ENCODE measurements at regions not wholly inside any gene's neighbourhood (a gene's known extent, or its start where the extent isn't known, plus 50 kb on each side); places are given as distances from the start of the nearest gene placed in this dataset.

DNA sequence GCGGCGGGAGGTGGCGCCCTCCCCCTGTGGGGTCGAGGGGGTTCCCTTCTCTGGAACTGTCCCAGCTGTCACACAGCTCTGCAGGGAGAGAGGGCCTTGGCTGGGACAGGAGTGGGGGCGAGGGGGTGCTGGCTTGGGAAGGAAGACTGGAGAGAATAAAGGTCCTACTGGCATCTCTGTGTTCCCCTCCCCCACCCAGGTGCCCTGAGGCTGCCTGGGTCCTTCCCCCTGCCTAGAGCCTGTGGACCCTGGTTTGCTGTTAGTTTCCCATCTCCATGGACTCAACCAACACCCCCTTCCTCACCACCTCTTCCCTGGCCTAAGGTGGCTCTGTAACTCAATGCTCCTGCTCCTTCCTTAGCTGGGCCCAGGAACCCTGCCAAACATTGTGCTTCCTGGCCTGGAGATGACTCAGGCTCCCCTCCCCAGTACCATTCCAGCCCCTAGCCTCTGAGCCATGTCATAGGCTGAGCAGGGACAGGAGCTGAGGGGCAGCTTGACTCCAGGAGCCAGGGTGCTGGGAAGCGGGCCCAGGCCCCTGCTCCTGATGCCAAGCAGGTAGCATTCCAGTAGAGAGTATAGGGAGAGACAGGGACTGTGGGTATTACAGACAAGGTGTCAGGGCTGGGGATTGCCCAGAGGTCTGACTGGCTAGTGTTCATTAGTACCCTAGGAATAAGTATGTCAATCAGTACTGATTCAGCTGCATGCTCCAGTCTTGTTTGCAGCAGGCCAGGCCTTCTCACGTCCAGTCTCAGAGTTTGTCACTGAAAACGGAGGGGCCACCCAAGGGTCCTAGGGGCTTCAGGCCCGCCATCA is 100.7 kb downstream of the EFNB1 start:
- H3K36me3 Mint-ChIP-seq (ENCODE audit: low read depth), result no peaks in the 10 kb centered on the region
- H3K4me3 Mint-ChIP-seq, result no peak overlapping the region

DNA sequence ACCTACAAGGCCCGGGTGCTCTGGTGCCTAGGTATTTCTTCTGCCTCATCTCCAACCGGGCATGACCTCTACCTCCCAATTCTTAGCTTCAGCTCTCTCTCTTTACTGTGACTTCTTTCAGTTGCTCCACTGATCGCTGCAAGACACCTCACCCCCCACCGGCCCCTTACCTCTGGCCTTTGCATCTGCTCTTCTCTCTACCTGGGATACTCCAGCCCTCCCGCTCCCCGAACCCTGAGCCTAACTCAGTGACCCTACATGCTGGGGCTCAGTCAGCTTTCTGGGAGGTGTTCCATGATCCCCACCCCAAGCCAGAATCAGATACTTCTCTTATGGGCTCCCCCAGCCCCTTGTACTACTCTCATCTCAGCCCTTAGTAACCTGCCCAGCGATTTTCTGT is 99.6 kb downstream of the EFNB1 start:
- Mint-ChIP-seq H3K4me1 (peaks cover 23% of the 10 kb centered on the region), H3K9me3 (no peaks in the 10 kb centered on the region), H3K36me3 (ENCODE audit: low read depth) (no peaks in the 10 kb centered on the region), H3K27me3 (ENCODE audit: low read depth) (no peaks in the 10 kb centered on the region), H3K4me3 (no peak overlapping the region), H3K27ac (ENCODE audit: unreplicated experiment) (no peak overlapping the region)
- TF ChIP-seq, protein P1, sequence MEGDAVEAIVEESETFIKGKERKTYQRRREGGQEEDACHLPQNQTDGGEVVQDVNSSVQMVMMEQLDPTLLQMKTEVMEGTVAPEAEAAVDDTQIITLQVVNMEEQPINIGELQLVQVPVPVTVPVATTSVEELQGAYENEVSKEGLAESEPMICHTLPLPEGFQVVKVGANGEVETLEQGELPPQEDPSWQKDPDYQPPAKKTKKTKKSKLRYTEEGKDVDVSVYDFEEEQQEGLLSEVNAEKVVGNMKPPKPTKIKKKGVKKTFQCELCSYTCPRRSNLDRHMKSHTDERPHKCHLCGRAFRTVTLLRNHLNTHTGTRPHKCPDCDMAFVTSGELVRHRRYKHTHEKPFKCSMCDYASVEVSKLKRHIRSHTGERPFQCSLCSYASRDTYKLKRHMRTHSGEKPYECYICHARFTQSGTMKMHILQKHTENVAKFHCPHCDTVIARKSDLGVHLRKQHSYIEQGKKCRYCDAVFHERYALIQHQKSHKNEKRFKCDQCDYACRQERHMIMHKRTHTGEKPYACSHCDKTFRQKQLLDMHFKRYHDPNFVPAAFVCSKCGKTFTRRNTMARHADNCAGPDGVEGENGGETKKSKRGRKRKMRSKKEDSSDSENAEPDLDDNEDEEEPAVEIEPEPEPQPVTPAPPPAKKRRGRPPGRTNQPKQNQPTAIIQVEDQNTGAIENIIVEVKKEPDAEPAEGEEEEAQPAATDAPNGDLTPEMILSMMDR (conservative IDR thresholded peaks at IDR 0.05), result no peak
- DNase-seq (ENCODE audit: low read depth, low spot score), result no peak

More for the DNA sequence above, 100.7 kb downstream of the EFNB1 start:
- TF ChIP-seq, protein P1 (conservative IDR thresholded peaks at IDR 0.05), result no peak
- H3K4me1 Mint-ChIP-seq, result peaks cover 23% of the 10 kb centered on the region
- no peak for DNase-seq (ENCODE audit: low read depth, low spot score)
- H3K27ac Mint-ChIP-seq (ENCODE audit: unreplicated experiment), result no peak overlapping the region
- no peaks in the 10 kb centered on the region for H3K9me3 Mint-ChIP-seq
- no peaks in the 10 kb centered on the region for H3K27me3 Mint-ChIP-seq (ENCODE audit: low read depth)

DNA sequence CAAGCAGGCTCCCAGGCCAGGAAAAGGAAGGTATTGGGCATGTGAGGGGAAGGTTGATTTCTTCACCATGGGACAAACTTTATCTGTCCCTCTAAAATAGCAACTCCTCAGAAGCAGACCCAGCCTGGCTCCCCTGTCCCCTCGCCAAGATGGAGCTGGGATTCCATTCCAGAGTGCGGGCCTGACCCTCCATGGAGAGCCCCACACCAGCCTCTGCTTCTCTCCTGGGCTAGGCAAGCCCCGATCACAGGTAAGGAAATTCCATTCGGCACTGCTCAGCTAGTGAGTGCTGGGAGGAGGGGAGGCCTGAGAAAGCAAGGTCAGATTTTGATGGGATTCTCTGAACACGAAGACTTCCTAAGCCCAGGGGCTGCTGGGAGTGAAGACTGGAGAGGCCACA is 98.4 kb downstream of the EFNB1 start:
- Mint-ChIP-seq H3K27ac (ENCODE audit: unreplicated experiment) (no peak overlapping the region), H3K27me3 (ENCODE audit: low read depth) (no peaks in the 10 kb centered on the region), H3K36me3 (ENCODE audit: low read depth) (no peaks in the 10 kb centered on the region), H3K4me1 (peaks cover 19% of the 10 kb centered on the region), H3K9me3 (no peaks in the 10 kb centered on the region), H3K4me3 (no peak overlapping the region)
- DNase-seq (ENCODE audit: low read depth, low spot score), result no peak
- TF ChIP-seq, protein P1 (conservative IDR thresholded peaks at IDR 0.05), result no peak

DNA sequence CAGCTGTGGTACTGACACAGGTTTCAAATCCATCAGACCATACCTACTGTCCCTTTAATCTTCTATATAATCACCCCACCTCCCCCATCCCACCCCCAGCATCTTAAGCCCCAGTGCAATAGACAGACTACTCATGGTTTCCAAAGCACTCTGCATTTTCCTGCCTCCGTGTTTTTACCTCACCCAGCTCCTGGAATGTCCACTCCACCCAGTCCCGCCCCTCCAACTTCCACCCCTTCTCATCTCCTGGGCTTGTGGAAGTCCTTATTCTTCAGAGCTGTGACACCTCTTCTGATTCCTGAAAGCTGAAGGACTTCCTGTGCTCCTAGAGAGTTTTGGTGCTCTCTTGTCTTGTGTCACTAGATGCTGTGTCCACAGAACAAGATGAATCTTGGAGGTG is 94.3 kb downstream of the EFNB1 start:
- no peaks in the 10 kb centered on the region for H3K27me3 Mint-ChIP-seq (ENCODE audit: low read depth)
- H3K9me3 Mint-ChIP-seq, result no peaks in the 10 kb centered on the region
- DNase-seq (ENCODE audit: low read depth, low spot score), result no peak
- TF ChIP-seq, protein P1 (conservative IDR thresholded peaks at IDR 0.05), result no peak
- H3K36me3 Mint-ChIP-seq (ENCODE audit: low read depth), result no peaks in the 10 kb centered on the region
- no peak overlapping the region for H3K27ac Mint-ChIP-seq (ENCODE audit: unreplicated experiment)
- peaks cover 4% of the 10 kb centered on the region for H3K4me1 Mint-ChIP-seq
- no peak overlapping the region for H3K4me3 Mint-ChIP-seq

DNA sequence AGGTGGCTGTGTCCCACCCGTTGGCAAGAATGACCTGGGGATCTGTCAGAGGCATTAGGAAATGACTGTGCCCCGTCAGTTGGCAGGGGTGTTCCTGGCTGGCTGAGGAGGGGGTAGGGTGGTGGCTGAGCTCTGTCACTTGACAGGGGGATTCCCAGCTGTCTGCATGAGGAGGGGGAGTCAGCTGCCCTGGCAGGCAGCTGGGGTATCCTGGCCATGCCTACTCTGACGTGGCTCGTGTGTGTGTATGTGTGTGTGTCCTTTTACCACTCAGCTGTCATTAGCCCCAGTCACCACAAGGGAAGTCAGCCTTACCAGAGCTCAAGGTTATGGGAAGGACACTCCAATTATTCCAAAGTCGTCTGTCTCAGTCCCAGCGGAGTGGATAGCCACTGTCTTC is 93.2 kb downstream of the EFNB1 start:
- H3K9me3 Mint-ChIP-seq, result no peaks in the 10 kb centered on the region
- H3K4me3 Mint-ChIP-seq, result no peak overlapping the region
- H3K4me1 Mint-ChIP-seq, result peaks cover 10% of the 10 kb centered on the region
- no peak for DNase-seq (ENCODE audit: low read depth, low spot score)
- H3K27ac Mint-ChIP-seq (ENCODE audit: unreplicated experiment), result peak overlapping the region; percentile 43
- H3K27me3 Mint-ChIP-seq (ENCODE audit: low read depth), result no peaks in the 10 kb centered on the region
- no peaks in the 10 kb centered on the region for H3K36me3 Mint-ChIP-seq (ENCODE audit: low read depth)
- TF ChIP-seq, protein P1 (conservative IDR thresholded peaks at IDR 0.05), result no peak
